ENCODE measurements at regions not wholly inside any gene's neighbourhood (a gene's known extent, or its start where the extent isn't known, plus 50 kb on each side); places are given as distances from the start of the nearest gene placed in this dataset.
A peak's percentile ranks its signal among the peaks of the same experiment; 100 is the strongest.

DNA sequence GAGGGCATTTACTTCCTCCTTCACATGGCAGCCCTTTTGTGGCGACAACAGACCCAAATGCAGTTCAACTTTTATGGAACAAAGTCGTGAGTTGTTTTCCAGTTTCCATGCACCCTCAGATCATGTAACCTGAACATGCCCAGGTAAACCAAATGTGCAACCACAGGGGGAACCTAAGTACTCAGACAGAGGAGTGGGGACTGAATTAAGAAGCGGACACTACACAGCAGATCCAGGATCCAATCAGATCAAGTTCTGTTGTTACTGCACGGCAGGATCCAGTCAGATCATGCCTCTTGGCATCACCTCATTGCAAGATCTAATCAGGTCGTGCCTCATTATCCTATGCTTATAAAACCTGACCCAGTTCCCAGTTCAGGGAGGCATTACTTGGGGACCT lies 115.7 kb downstream of the MATN1 start:
- DNase-seq, result no peak

GRCh38 chr1:30606166-30606565 lies 117.2 kb downstream of the MATN1 start:
- DNase-seq, result no peak

DNA sequence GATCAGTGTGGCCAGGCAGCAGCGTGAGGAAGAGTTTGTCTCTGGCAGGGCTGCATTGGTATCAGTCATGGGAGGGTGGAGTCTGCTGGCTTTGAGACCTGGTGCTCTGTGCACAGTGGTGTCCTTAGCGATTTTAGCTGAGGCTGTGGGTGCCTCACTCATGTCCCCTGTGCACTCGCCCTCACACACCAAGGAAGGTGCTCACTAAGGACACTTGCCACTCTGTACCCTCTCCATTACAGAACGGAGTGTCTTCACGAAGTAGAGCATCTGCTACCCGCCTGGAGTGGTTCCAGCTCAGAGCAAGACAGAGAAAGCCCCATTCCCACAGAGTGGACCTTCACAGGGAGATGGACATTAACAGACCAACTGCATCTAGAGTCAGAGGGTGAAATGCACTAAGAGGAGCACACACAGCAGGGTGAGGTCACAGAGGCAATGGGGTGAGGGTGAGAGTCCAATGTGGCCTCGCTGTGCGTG lies 117.9 kb downstream of the MATN1 start:
- no peak for DNase-seq

DNA sequence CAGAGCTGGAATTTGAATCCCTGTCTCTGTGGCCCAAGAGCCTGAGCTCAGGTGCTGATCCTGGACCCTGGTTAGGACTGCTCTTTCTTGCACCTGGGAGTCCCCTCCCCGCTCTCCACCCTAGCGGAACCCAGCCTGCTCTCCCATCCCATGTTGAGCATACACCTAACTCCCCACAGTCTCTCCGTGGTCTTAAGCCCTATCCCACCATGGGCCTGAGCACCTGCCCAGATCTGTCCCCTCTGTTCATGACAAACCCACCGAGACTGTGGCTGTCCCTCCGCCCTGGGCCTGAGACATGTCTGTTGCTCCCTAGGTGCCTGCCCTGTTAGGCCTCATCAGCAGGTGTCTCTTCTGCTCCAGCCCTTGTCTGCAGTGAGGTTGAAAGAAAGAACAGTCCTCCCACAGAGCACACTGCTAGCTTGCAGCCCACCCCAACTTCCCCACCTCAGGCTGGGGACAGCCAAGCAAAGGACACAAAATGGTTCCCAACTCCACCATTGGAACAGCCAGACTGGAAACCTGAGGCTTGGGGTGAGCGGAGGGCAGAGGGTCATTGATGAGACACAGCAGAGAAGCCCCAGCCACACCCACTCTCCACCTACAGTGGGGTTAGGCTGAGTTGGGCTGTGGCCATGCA lies 118.5 kb downstream of the MATN1 start:
- no peak for DNase-seq

DNA sequence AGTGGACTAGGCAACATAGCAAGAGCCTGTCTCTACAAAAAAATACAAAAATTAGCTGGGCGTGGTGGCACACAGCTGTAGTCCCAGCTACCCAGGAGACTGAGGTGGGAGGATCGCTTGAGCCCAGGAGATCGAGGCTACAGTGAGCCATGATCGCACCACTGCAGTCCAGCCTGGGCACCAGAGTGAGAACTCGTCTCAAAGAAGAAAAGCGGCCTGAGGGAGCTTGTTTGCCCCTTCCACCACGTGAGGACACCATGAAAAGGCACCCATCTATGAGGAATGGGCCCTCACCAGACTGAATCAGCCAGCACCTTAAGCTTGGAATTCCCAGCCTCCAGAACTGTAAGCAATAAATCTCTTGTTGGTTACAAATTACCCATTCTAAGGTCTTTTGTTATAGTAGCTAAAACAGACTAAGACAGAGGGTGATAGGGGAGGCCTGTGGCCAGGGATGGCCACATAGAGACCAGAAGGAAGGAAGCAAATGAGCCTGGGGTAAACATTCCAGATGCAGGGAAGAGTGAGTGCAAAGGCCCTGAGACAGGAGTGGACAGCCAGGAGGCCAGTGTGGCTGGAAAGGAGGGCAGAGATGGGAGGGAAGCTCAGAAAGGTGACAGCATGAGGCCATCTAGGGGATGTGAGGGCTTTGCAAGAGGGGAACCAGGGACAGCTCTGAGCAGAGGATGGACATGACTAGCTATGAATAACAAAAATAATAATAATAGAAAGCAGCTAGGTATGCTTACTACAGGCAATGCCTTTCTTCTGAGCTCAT lies 120.1 kb downstream of the MATN1 start:
- no peak for DNase-seq

- no peak for DNase-seq
Observed at GRCh38 chr1:30601316-30602085, 121.9 kb downstream of the MATN1 start.

GRCh38 chr1:30600706-30601105 lies 122.7 kb downstream of the MATN1 start:
- no peak for DNase-seq

DNA sequence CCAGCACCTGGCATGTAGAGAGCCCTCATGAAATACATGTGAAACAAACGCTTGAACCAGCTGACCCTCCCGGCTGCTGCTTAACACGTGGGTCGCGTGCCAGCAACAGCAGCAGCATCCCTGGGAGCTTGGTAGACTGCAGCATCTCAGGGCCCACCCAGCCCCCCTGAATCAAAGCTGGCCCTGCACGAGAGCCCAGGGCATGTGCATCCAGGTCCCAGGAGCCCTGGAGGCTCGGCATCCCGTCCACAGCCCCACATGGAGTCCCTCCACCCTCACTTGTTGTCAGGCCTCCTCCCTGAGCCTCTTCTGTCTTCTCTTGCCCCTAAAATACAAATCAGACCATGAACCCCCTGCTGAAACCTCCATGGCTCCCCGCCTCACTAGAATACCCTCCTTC lies 123.1 kb downstream of the MATN1 start:
- DNase-seq, result no peak

DNA sequence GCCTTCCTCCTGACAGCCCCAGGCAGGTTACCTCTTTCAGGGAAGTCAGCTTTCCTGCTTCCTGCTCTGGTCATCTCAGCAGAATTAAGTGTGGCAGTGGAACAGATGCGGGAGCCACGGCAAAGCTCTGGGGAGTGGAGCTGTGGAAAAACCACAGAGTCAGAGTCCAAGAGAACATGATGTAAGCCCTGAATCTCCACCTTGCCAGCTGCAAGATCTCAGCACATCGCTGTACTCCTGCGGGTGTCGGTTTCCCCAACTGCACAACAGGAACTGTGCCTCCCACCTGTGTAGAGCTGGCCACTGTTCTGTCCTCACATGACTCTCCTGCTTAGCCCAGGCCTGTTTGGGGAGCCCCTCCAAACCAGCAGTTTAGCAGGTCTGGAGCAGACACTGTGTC lies 123.7 kb downstream of the MATN1 start:
- no peak for DNase-seq

- DNase-seq, result no peak
Observed at GRCh38 chr1:30598571-30599114, 124.7 kb downstream of the MATN1 start.

DNA sequence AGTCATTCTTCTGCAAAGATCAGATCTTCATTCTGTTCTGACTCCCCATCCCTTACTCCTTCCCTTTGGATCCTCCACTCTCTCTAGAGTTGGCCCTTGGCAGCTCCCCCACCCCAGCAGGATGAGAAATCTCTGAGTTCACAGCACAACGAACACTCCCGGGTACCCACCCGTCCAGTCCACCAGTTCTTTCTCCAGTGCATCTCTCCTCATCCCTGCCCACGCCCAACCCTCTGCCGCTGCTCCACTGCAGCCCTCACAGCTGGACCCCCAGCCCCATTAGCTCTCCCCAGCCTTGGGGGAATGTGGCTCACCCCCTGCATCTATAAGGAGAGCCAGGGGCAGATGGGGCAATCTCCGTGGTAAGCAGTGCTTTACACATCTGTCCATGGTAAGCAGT lies 125.7 kb downstream of the MATN1 start:
- DNase-seq, result no peak

DNA sequence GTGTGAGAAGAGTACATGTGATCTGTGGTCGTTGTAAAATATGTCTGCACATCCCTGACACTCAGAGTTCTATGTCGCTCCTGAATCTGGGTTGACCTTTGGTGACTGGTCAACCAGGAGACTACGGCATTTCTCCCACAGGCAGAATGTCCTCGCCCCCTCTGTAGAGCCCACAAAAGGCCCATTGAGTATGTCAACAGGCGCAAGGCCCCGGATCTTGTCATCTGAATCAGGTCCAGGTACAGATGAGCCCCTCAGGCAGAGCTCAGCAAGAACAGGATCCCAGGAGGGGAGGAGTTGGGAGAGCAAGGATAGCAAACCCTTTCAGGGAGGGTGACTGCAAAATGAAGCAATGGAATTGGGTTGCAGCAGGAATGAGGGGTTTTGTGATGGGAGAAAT lies 126.5 kb downstream of the MATN1 start:
- DNase-seq, result no peak

GRCh38 chr1:30596470-30596869 lies 126.9 kb downstream of the MATN1 start:
- no peak for DNase-seq

- DNase-seq, result no peak
Observed at GRCh38 chr1:30589083-30589482, 134.3 kb downstream of the MATN1 start.

GRCh38 chr1:30588311-30589073 lies 134.9 kb downstream of the MATN1 start:
- DNase-seq, result peak; percentile 40

DNA sequence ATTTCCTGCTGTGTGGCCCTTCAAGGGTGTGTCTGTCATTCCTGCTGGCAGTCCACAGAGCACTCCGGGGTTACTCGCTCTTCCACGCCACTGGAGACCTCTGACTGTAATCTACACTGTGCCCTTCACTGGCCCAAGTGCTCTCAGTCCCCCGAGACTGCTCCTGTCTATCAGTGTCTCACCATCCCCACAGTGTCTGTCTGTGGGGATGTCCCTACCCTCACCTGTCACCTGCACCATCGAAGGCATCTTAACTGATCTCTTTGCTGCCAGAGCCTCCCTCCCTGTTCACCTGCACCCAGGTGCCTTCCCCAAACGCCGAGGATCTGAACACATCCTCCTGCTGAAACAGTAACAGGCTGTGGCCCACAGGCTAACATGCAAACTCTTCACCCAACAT lies 136.7 kb downstream of the MATN1 start:
- DNase-seq, result peak; percentile 47

DNA sequence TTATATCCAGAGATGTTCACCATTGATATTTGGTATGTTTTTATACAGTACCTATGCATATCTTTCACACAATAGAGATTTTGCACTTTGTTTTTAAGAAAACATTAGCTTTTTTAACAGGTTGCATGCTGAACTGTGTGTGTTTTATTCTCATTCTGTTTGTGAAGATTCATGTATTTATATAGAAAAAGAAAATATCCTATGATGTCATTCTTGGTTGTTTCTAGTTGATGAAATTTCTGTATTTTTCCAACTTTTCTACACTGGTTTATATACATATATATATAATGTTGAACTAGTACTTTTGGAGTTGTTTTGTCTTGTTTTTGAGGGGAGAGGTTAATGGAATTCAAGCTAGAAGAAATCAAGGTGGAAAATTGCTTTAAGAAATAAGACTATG lies 143.8 kb downstream of the MATN1 start:
- DNase-seq, result no peak

- no peak for DNase-seq
Observed at GRCh38 chr1:30575066-30575465, 148.3 kb downstream of the MATN1 start.

- DNase-seq, result no peak
Observed at GRCh38 chr1:30572192-30572591, 151.2 kb downstream of the MATN1 start.

- DNase-seq, result no peak
Observed at GRCh38 chr1:30571380-30571779, 152.0 kb downstream of the MATN1 start.

DNA sequence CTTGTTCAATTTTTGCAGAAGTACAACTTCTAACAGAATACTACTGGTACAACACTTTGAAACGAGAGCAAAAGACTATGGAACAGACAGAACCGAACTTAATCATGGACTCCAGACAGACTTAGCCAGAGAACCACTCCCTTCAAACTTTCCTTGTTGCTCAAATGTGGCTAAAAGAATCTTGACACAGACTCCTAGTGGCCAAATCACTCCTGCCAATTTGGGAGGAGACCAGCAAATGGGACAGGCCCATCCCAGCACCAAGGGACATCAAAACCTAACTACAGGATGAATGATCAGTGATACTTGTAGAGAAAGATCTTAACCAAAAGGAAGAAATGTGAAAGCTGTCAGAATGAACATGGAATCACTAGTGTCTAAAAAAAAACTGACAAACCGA lies 154.0 kb downstream of the MATN1 start:
- no peak for DNase-seq

DNA sequence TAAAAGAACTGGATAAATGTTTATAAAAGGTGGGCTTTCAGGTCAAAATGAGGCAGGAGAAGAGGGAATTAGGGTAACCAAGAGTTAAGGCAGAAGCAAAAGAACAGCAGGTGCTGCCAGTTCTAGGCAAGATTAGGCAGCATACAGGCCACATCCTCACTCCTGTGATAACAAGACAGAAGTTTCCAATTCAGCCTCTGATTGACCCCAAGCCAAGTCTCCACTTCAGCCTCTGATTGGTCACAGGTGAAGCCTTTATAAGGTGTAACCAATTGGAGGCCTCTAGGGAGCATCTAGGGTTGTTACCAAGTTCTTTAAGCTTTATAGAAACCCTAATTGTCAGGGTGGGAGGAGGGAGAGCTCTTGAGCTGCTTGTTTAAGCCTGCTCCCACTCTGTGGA lies 160.8 kb downstream of the MATN1 start:
- no peak for DNase-seq

GRCh38 chr1:30551603-30552002 lies 171.8 kb downstream of the MATN1 start:
- no peak for DNase-seq

All from activated CD8-positive, alpha-beta memory T cell treated with anti-CD3 and anti-CD28 coated beads for 24 hours (primary cell).